GM19463 (cell line): ENCODE measurements at regions not wholly inside any gene's neighbourhood (a gene's known extent, or its start where the extent isn't known, plus 50 kb on each side); places are given as distances from the start of the nearest gene placed in this dataset.
"Not testable (repeated sequence)": the region's sequence is repeated elsewhere in the genome, so short reads cannot be mapped to it uniquely, and the experiment has no call there.

ENCODE experiments used
- ATAC-seq: cut with Tn5 transposase; IDR thresholded peaks from one replicate; pipeline ENCODE4 v1.9.1; 2021; ENCODE audit warnings: mild to moderate bottlenecking, moderate library complexity; ENCODE audit not compliant: unreplicated experiment

DNA sequence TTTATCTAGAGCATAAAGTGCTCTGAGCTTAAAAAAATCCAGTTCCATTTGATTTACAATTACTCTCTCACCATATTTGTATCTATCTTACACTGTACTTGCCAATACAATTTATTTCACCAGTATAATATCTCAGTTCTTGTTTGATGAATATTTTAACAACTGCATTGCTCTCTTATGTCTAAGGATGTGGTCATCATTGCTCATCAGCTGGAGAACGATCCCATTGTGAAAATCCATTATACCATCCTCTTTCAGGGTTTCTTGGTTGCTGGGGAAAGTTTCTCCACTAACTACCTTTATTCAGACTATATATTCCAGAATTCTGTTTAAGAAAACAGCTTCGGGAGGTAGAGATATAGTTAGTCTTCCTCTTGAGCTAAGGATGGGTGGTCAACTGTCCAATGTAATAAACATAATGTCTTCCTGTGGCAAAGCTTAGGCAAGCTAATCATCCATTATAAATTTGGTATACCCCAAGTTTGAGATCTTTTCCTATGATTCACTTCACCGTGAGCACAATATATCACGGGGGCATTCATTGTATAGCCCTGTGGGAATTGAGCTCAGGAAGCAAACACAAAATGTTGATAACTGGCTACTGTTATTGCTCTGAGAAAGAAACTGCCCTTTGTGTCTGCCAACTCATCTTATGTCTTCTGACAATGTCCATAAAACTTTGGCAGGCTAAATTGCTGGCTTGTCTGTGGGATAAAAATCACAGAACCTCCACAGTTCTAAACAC lies 2361.9 kb downstream of the ARAP2 start:
- no peak for ATAC-seq

- no peak for ATAC-seq
Measured at GRCh38 chr4:33883111-33883510, 2361.2 kb downstream of the ARAP2 start.

GRCh38 chr4:33886356-33886755 lies 2358.0 kb downstream of the ARAP2 start:
- ATAC-seq = no peak

- no peak for ATAC-seq
Measured at GRCh38 chr4:33890841-33891240, 2353.5 kb downstream of the ARAP2 start.

DNA sequence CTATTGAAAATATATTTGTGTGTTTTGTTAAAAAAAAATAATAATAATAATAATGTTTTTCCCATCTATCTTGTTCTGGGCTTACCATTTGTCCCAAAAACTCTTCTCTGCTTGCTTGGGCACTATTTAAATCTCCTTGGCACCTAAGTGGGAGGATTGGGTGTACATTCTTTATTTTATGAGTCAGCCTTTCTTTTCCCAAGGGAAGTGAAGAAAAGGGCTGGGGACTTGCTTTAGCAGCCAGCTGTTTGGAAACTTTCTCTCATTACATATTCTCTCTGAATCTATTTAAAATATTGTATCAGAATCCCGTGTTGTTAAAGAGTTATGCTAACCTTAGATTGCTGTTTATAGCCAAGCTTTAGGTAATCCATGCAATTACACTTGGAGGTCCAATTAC lies 2332.4 kb downstream of the ARAP2 start:
- ATAC-seq = no peak

DNA sequence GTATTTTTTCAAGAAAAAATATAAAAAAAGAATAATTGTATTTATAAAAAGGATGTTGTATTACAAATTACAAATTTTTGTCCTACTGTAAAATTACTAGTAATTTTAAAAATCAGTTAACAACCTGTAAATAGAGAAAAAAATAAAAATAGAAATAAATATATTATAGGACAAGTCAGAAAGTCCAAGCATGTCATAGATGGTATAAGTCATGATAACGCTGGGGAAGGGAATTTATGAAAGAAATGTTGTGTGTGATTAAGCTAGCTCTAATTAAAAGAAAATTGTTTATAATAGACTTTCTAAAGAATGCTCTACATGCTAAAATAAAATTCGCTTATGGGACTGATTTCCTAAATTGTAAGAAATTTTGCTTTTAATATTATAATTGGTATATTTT lies 2329.9 kb downstream of the ARAP2 start:
- no peak for ATAC-seq

DNA sequence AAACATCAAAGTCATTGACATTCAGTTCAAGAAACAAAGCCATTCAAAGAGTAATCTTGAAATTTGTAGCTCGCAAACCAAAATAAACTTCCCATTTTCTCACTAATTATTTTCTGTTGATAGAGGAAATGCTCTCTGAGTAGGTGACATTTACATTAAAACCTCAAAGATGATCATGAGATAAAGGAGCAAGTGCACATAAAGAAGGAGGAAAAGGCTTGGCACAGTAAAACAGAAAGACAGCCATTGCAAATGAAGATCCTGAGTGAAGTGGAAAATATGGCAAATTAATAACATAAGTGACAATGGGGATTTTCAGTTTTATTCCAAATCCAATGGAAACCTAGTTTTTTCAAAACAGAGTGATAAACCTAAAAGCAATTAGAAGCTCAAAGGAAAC lies 2320.8 kb downstream of the ARAP2 start:
- no peak for ATAC-seq

GRCh38 chr4:33924239-33924638 lies 2320.1 kb downstream of the ARAP2 start:
- ATAC-seq = no peak

GRCh38 chr4:33924811-33925210 lies 2319.5 kb downstream of the ARAP2 start:
- ATAC-seq = no peak

GRCh38 chr4:33930497-33930896 lies 2313.8 kb downstream of the ARAP2 start:
- no peak for ATAC-seq

GRCh38 chr4:33931026-33931425 lies 2313.3 kb downstream of the ARAP2 start:
- no peak for ATAC-seq

DNA sequence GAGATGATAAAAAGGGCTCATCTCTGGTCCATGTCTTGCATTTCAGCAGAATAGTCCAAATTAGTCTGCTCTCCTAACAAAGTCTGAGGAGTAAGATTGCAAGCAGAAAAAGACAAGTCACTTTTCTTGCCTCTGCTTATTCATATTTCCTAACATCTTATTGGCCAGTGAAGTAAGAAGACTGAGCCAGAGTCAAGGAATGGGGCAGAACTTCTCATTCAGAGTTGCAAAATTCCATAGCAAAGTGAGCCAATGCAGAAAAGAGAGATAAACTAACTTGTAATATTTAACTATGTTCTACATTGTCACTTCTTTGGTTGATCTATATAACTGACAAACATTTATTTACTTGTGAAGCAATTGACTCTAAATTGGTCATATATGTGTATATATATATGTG lies 2304.0 kb downstream of the ARAP2 start:
- no peak for ATAC-seq

DNA sequence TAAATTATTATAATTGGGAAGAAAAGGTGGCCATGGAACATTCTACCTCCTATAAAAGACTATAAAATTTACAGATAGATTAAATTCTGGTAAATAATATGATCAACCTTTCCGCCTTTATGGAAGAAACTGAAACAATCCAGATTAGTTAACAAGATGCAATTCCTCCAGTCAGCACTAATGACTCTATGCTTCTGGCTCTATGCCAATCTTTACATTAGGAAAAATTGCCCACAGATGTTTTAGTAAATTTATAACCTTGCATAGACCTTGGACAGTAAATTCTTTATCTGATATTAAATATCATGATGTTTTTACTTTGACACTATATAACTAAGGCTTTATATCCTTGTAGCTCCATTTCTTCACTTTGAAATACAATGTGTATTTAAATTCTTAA lies 2302.5 kb downstream of the ARAP2 start:
- ATAC-seq = no peak

DNA sequence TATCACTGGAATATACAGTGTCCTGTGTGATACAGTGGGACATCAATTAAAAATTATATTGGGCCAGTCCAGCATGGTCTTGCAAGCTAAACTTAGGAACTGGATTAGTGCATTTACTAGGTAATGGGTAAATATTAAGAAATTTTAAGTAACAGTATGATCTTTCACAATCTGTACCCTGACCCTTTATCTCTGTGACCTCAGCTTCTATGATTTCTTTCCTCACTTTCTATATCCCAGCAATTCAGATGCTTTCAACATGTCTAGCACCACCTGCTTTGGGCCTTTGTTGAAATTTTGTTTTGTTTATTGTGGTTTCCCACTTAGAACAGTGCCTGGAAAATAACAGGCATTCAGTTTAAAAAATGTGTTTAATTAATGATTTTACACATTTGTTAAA lies 2295.4 kb downstream of the ARAP2 start:
- no peak for ATAC-seq

DNA sequence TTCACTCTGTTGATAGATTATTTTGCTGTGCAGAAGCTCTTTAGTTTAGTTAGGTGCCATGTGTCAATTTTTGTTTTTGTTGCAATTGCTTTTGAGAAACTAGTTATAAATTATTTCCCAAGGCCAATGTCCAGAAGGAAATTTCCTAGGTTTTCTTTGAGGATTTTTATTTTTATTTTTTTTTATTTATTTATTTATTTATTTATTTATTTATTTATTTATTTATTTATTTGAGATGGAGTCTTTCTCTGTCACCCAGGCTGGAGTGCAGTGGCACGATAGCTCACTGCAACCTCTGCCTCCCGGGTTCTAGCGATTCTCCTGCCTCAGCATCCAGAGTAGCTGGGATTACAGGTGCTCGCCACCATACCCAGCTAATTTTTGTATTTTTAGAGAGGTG lies 2290.5 kb downstream of the ARAP2 start:
- not testable (repeated sequence) for ATAC-seq

DNA sequence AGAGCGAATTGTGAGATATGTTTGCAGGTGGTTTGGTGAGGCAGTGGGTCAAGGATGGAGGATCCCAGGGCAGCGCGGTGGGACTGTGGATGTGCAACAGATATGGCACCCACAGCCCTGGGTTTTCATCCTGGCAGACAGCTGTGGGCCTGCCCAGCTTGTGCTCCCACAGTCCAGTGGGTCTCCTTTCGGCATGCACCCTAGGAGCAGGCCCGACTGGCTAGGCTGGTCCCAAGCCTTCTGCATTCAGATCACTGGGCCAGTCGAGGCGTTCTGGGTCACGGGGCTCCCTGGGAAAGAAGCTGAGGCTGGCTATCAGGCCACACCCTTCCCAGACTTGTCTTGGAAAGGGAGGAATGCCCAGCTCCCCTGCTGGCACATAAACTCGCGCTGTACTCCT lies 2289.6 kb downstream of the ARAP2 start:
- no peak for ATAC-seq

- no peak for ATAC-seq
Measured at GRCh38 chr4:33959519-33959918, 2284.8 kb downstream of the ARAP2 start.

GRCh38 chr4:33961761-33962160 lies 2282.6 kb downstream of the ARAP2 start:
- no peak for ATAC-seq

GRCh38 chr4:33966808-33967207 lies 2277.5 kb downstream of the ARAP2 start:
- no peak for ATAC-seq

GRCh38 chr4:33974270-33974669 lies 2270.0 kb downstream of the ARAP2 start:
- no peak for ATAC-seq

GRCh38 chr4:33975995-33976394 lies 2268.3 kb downstream of the ARAP2 start:
- ATAC-seq = no peak

DNA sequence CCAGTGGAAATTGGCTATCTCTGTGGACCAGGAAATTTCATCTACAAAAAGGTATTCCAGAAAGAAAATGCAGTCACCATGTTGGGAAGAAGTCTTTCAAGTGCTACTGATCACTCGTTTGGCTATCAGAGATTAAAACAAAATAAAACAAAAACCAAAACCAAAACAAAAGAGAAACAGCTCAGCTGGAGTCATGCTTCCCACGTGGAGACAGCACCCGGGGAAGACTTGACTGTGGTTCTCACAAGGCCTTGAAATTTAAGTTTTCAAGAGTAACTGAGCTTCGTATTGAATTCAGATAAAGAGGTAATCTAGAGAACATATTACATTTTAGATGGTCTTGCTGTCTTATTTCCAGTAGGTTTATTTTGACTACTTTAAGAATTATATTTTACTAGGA lies 2264.5 kb downstream of the ARAP2 start:
- not testable (repeated sequence) for ATAC-seq

DNA sequence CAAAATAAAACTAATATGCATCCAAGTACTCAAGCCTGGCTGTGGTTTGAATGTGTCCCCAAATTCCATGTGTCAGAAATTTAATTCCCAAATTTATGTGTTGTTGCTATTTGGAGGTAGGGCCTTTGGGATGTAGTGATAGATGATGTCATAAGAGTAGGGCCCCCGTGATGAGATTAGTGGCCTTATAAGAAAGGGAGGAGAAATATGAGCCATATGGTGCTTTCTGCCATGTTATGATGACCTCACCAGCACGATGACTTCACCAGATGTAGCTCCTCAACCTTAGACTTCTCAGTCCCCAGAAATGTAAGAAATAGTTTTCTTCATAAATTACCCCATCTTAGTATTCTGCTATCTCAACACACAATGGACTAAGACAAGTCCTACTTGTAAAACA lies 2264.0 kb downstream of the ARAP2 start:
- no peak for ATAC-seq
